ENCODE measurements at regions not wholly inside any gene's neighbourhood (a gene's known extent, or its start where the extent isn't known, plus 50 kb on each side); places are given as distances from the start of the nearest gene placed in this dataset.

DNA sequence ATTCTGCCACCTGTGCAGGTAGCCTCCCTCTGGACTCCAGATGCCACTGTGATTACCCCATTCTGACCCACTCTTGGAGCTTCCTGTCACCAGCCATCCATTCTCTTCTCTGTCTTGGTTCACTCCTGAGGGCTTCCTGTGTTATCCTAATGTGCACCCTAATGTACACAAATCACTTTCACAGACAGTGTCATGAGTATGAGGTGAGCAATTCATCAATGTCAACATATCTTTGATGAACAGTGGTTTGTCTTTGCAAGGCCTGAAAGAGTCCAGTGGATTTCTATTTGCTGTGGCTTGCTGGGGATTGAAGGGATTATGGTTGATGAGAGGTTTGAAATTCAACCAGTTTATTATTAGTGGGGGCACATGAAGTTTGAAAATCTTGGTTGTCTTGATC is 63.8 kb upstream of the EEF1E1 start:
- no peak for TF ChIP-seq EZH2 (IDR thresholded peaks at IDR 0.05; ENCODE audit: insufficient read depth, poor library complexity, severe bottlenecking)
- no peak for TF ChIP-seq EZH2phosphoT487 (IDR thresholded peaks at IDR 0.05; ENCODE audit: insufficient read depth, low read depth)
